Kidney epithelial cell (primary cell): ENCODE measurements at regions not wholly inside any gene's neighbourhood (a gene's known extent, or its start where the extent isn't known, plus 50 kb on each side); places are given as distances from the start of the nearest gene placed in this dataset.

Experiments
- DNase-seq: peaks from one replicate; pipeline ENCODE4 v3.0.0-alpha.2; 2010; ENCODE audit warnings: low read depth
- H3K27me3 ChIP-seq: 2 replicates; pipeline ENCODE4 v1.6.0; 2011; ENCODE audit warnings: low read length; ENCODE audit not compliant: control insufficient read depth, insufficient read depth
- H3K36me3 ChIP-seq: 2 replicates; pipeline ENCODE4 v1.5.1; 2011; ENCODE audit warnings: low read length; ENCODE audit not compliant: control insufficient read depth, insufficient read depth
- H3K4me3 ChIP-seq: 2 replicates; pipeline ENCODE4 v1.5.1; 2011; ENCODE audit warnings: low read depth, mild to moderate bottlenecking, control low read depth, low read length
- CTCF ChIP-seq: IDR thresholded peaks from 2 replicates; pipeline ENCODE4 v1.5.1; 2011; ENCODE audit warnings: mild to moderate bottlenecking, moderate library complexity, low read length, control low read depth, inconsistent platforms; ENCODE audit not compliant: insufficient read depth, poor library complexity, severe bottlenecking

- Histone ChIP-seq H3K27me3 (no peaks in the 10 kb centered on the region), H3K36me3 (no peaks in the 10 kb centered on the region), H3K4me3 (no peak overlapping the region)
- peak; percentile 86 for DNase-seq
- no peak for TF ChIP-seq CTCF
Observed at GRCh38 chr10:123287594-123288247, 133.5 kb downstream of the BUB3 start.

GRCh38 chr10:123289432-123289831 is 135.2 kb downstream of the BUB3 start:
- DNase-seq = no peak
- Histone ChIP-seq H3K27me3 (no peaks in the 10 kb centered on the region), H3K4me3 (no peak overlapping the region), H3K36me3 (no peaks in the 10 kb centered on the region)
- no peak for TF ChIP-seq CTCF

GRCh38 chr10:123294109-123294508 is 139.9 kb downstream of the BUB3 start:
- TF ChIP-seq CTCF = no peak
- no peaks in the 10 kb centered on the region for H3K36me3 ChIP-seq
- no peak overlapping the region for H3K4me3 ChIP-seq
- H3K27me3 ChIP-seq = no peaks in the 10 kb centered on the region
- no peak for DNase-seq

GRCh38 chr10:123294886-123295285 is 140.7 kb downstream of the BUB3 start:
- no peaks in the 10 kb centered on the region for H3K36me3 ChIP-seq
- TF ChIP-seq CTCF = no peak
- no peak for DNase-seq

GRCh38 chr10:123295644-123296043 is 141.4 kb downstream of the BUB3 start:
- no peak for DNase-seq
- Histone ChIP-seq H3K27me3 (no peaks in the 10 kb centered on the region), H3K4me3 (no peak overlapping the region), H3K36me3 (no peaks in the 10 kb centered on the region)
- TF ChIP-seq CTCF = no peak

More at GRCh38 chr10:123294886-123295285, 140.7 kb downstream of the BUB3 start:
- no peaks in the 10 kb centered on the region for H3K27me3 ChIP-seq
- no peak overlapping the region for H3K4me3 ChIP-seq

GRCh38 chr10:123297175-123297574 is 143.0 kb downstream of the BUB3 start:
- Histone ChIP-seq H3K36me3 (no peaks in the 10 kb centered on the region), H3K27me3 (no peaks in the 10 kb centered on the region), H3K4me3 (no peak overlapping the region)
- DNase-seq = no peak
- TF ChIP-seq CTCF = no peak
